Upper lobe of right lung (tissue), 1 donor: ENCODE measurements at regions not wholly inside any gene's neighbourhood (a gene's known extent, or its start where the extent isn't known, plus 50 kb on each side); places are given as distances from the start of the nearest gene placed in this dataset.
"Not testable (repeated sequence)": the region's sequence is repeated elsewhere in the genome, so short reads cannot be mapped to it uniquely, and the experiment has no call there.

Experiments
- ATAC-seq: fragments of 200-7000 bp; cut with Tn5 transposase; one replicate; pipeline ENCODE4 v1.9.1; 2020; ENCODE audit warnings: mild to moderate bottlenecking, moderate library complexity
- DNase-seq: peaks from one replicate; pipeline ENCODE4 v3.0.0-alpha.2; 2020
- H3K27ac ChIP-seq: fragments of 200-600 bp; one replicate; pipeline ENCODE4 v1.8.0; 2022
- H3K27me3 ChIP-seq: fragments of 200-600 bp; one replicate; pipeline ENCODE4 v1.8.0; 2022; ENCODE audit warnings: mild to moderate bottlenecking
- H3K36me3 ChIP-seq: fragments of 200-600 bp; one replicate; pipeline ENCODE4 v1.8.0; 2022
- H3K4me1 ChIP-seq: fragments of 200-600 bp; one replicate; pipeline ENCODE4 v1.8.0; 2022
- H3K4me3 ChIP-seq: fragments of 200-600 bp; one replicate; pipeline ENCODE4 v1.8.0; 2022; ENCODE audit warnings: mild to moderate bottlenecking
- H3K9me3 ChIP-seq: fragments of 200-600 bp; one replicate; pipeline ENCODE4 v1.8.0; 2022
- intact Hi-C: fragments of 100-400 bp; cut with DNase I; formaldehyde crosslinking; loops from one replicate; pipeline ENCODE4 v1.11.0; 2022
- TF ChIP-seq, protein P1 (sequence below): fragments of 200-600 bp; IDR thresholded peaks from one replicate; pipeline ENCODE4 v1.8.0; 2022; ENCODE audit warnings: antibody characterized with exemption
- donor health status: DM: no; HTN: yes; CAD: no; lungs with severe emphysema.

DNA sequence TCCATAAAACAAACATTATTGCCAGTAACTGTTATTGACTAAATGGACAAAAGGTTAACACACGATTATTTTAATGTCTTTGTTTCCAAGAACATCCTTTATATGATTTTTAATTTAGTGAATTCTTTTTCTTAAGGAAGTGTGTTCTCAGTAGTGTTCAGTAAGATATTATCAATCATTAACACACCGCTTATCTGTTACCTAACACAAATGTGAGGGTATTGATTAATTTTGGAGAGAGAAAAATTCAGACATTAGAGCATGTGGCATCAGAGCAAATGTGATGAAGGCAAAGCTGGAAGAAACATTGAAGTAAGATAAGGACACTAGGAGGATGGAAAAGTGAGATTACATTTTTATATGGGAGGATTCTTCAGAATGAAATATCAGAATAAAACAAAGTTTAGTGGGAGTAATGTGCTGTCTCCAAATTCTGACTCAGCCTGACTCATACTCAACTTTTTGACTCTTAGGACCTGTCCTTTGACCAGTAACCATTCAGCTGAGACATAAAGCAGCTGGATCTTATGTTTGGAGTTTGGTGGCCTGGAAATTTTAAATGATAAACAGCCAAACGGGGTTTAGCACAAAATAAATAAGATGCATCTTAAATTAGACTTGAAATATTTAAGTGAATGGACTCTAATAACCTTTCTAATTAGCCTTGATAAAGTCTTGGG is 348.6 kb downstream of the CD109 start:
- intact Hi-C loops: no loop called here
- no peak overlapping the region for H3K27ac ChIP-seq
- DNase-seq: no peak
- TF ChIP-seq, protein P1, sequence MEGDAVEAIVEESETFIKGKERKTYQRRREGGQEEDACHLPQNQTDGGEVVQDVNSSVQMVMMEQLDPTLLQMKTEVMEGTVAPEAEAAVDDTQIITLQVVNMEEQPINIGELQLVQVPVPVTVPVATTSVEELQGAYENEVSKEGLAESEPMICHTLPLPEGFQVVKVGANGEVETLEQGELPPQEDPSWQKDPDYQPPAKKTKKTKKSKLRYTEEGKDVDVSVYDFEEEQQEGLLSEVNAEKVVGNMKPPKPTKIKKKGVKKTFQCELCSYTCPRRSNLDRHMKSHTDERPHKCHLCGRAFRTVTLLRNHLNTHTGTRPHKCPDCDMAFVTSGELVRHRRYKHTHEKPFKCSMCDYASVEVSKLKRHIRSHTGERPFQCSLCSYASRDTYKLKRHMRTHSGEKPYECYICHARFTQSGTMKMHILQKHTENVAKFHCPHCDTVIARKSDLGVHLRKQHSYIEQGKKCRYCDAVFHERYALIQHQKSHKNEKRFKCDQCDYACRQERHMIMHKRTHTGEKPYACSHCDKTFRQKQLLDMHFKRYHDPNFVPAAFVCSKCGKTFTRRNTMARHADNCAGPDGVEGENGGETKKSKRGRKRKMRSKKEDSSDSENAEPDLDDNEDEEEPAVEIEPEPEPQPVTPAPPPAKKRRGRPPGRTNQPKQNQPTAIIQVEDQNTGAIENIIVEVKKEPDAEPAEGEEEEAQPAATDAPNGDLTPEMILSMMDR: no peak
- H3K4me1 ChIP-seq: no peaks in the 10 kb centered on the region
- H3K4me3 ChIP-seq: no peak overlapping the region
- no peaks in the 10 kb centered on the region for H3K9me3 ChIP-seq
- no peaks in the 10 kb centered on the region for H3K27me3 ChIP-seq
- H3K36me3 ChIP-seq: no peaks in the 10 kb centered on the region
- ATAC-seq: no peak

DNA sequence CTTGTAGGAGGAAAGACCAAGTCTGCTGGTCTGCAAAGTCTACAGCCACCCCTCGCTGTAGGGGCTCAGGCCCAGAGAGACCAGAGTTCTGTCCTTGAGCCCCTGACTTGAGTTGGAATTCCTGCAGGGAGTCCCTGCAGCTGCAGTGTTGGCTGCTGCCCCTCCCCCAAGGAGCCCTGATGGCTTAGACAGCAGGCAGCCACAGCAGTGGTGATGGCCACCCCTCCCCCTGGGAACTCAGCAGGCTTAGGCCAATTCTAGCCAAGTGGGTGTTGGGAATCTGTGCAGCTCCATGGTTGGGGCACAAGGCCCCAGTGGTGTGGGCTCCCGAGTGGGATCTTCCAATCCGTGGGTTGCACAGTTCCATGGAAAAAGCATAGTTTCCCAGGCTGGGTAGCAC is 345.4 kb downstream of the CD109 start:
- Histone ChIP-seq H3K36me3 (no peaks in the 10 kb centered on the region), H3K27ac (no peak overlapping the region), H3K27me3 (no peaks in the 10 kb centered on the region), H3K9me3 (no peaks in the 10 kb centered on the region), H3K4me3 (no peak overlapping the region), H3K4me1 (no peaks in the 10 kb centered on the region)
- intact Hi-C loops: no loop called here
- DNase-seq: no peak
- TF ChIP-seq, protein P1: no peak
- no peak for ATAC-seq

DNA sequence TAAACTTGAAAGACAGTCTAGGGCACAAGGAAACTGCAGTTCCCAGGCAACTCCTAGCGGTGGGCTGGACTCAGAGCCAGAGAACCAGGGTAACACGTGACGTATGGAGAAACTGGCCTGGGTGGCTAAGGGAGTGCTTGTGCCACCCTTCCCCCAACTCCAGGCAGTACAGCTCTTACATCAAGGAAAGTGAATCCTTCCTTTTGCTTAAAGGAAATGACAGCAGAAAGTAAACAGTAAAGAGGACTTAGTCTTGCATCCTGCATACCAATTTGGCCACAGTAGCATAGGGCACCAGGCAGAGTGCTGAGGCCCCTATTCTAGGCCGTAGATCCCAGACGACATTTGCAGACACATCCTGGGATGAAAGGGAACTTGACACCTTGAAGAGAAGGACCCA is 322.8 kb downstream of the CD109 start:
- Histone ChIP-seq H3K36me3 (no peaks in the 10 kb centered on the region), H3K9me3 (no peaks in the 10 kb centered on the region), H3K4me1 (no peaks in the 10 kb centered on the region), H3K27me3 (no peaks in the 10 kb centered on the region), H3K4me3 (no peak overlapping the region), H3K27ac (no peak overlapping the region)
- no peak for ATAC-seq
- TF ChIP-seq, protein P1: no peak
- DNase-seq: no peak
- intact Hi-C loops: no loop called here

DNA sequence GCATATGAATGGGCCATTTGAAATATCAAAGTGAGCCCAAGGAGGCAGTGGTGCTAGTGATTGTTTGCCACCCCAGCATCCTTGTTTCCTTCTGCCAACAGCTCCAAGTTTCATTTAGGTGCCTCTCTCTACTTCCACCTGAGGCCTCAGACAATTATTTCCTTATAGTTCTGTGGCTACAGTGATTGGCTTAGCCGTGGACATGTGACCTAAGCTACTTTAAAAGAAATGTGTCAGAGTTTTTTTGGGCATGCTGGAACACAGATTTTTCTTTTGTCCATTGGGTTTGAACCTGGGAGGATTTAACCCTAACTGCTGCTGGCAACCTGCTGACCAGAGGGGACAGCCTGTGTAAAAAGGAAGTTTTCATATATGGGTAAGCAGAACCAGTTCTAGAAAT is 319.4 kb downstream of the CD109 start:
- H3K27me3 ChIP-seq: no peaks in the 10 kb centered on the region
- TF ChIP-seq, protein P1: no peak
- ATAC-seq (no peak), DNase-seq (no peak)
- no peaks in the 10 kb centered on the region for H3K36me3 ChIP-seq
- H3K27ac ChIP-seq: no peak overlapping the region
- H3K4me3 ChIP-seq: no peak overlapping the region
- H3K4me1 ChIP-seq: no peaks in the 10 kb centered on the region
- intact Hi-C loops: no loop called here
- no peaks in the 10 kb centered on the region for H3K9me3 ChIP-seq

- H3K4me3 ChIP-seq: no peak overlapping the region
- ATAC-seq: no peak
- H3K27me3 ChIP-seq: no peaks in the 10 kb centered on the region
- no peaks in the 10 kb centered on the region for H3K36me3 ChIP-seq
- H3K9me3 ChIP-seq: no peaks in the 10 kb centered on the region
- intact Hi-C loops: no loop called here
- H3K27ac ChIP-seq: no peak overlapping the region
- H3K4me1 ChIP-seq: no peaks in the 10 kb centered on the region
- TF ChIP-seq, protein P1: no peak
- no peak for DNase-seq
Measured at GRCh38 chr6:74000666-74001490, 304.9 kb downstream of the CD109 start.

DNA sequence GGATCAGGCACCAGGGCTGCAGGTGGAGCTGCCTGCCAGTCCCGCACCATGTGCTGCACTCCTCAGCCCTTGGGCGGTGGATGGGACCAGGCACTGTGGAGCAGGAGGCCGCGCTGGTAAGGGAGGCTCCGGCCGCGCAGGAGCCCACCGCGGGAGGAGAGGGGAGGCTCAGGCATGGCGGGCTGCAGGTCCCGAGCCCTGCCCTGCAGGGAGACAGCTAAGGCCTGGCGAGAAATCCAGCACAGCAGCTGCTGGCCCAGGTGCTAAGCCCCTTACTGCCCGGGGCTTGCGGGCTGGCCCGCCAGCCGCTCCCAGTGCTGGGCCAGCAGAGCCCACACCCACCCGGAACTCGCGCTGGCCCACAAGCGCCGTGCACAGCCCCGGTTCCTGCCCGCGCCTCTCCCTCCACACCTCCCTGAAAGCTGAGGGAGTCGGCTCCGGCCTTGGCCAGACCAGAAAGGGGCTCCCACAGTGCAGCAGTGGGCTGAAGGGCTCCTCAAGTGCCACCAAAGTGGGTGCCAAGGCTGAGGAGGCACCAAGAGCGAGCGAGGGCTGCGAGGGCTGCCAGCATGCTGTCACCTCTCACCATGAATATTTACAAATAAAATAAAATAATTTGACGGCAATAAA is 294.7 kb downstream of the CD109 start:
- not testable (repeated sequence) for DNase-seq, ATAC-seq

More for the DNA sequence above, 294.7 kb downstream of the CD109 start:
- H3K27ac ChIP-seq, intact Hi-C loops, H3K9me3 ChIP-seq, H3K4me1 ChIP-seq, H3K4me3 ChIP-seq, H3K36me3 ChIP-seq, H3K27me3 ChIP-seq: not testable (repeated sequence)
